OCI-LY3 (cell line): ENCODE measurements at regions not wholly inside any gene's neighbourhood (a gene's known extent, or its start where the extent isn't known, plus 50 kb on each side); places are given as distances from the start of the nearest gene placed in this dataset.

Source experiments
- EZH2phosphoT487 ChIP-seq: fragments of 200-600 bp; shearing (Covaris generic); IDR thresholded peaks from 2 replicates; pipeline ENCODE4 v1.6.1; 2018; ENCODE audit warnings: antibody characterized with exemption, mixed run types, low read depth
- TF ChIP-seq, protein P1 (sequence below): fragments of 200-600, 300-600 bp; sonication (generic); IDR thresholded peaks from 2 replicates; pipeline ENCODE4 v1.5.1; 2014; ENCODE audit warnings: antibody characterized with exemption, low read length, low read depth

DNA sequence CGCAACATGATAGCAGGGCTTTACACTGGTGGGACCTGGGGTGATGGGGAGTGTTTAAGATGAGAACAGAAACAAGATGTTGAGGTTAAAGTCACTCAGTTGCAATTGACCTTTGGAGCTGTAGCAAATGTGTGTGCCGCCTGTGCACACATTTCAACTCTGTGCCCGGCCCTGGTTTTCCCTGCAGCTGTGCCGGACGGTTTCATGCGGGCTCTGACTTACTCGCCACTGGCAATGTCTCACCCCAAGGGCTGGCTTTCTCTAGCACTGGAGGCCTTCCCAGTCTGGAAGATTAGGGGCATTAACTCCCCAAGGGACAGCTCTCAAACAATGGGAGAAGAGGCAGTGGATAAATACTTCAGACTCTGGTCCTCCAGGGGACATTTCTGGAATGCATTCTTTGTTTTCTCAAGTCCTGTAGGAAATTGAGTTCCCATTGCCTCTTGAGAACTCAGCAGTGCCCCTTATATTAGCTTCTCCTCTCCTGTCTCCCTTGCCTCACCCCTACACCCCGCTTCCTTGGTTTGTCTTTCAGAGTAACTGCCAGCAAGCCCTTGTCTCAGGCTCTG lies 152.5 kb downstream of the EDEM1 start:
- TF ChIP-seq, protein P1, sequence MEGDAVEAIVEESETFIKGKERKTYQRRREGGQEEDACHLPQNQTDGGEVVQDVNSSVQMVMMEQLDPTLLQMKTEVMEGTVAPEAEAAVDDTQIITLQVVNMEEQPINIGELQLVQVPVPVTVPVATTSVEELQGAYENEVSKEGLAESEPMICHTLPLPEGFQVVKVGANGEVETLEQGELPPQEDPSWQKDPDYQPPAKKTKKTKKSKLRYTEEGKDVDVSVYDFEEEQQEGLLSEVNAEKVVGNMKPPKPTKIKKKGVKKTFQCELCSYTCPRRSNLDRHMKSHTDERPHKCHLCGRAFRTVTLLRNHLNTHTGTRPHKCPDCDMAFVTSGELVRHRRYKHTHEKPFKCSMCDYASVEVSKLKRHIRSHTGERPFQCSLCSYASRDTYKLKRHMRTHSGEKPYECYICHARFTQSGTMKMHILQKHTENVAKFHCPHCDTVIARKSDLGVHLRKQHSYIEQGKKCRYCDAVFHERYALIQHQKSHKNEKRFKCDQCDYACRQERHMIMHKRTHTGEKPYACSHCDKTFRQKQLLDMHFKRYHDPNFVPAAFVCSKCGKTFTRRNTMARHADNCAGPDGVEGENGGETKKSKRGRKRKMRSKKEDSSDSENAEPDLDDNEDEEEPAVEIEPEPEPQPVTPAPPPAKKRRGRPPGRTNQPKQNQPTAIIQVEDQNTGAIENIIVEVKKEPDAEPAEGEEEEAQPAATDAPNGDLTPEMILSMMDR = no peak
- TF ChIP-seq EZH2phosphoT487 = no peak
